Astrocyte (in vitro differentiated cells and primary cell): ENCODE measurements at regions not wholly inside any gene's neighbourhood (a gene's known extent, or its start where the extent isn't known, plus 50 kb on each side); places are given as distances from the start of the nearest gene placed in this dataset.

Source experiments
- DNase-seq: peaks from one replicate; pipeline ENCODE4 v3.0.0-alpha.2; 2010; ENCODE audit warnings: low read depth
- FAIRE-seq: peaks from 2 replicates; lab custom pipeline; 2011; peaks lifted over from hg19 to GRCh38; lab: Jason Lieb, UNC
- H2AFZ ChIP-seq: 2 replicates; pipeline ENCODE4 v1.6.0; 2012; ENCODE audit warnings: low read depth, low read length, inconsistent platforms
- H3K27ac ChIP-seq: 2 replicates; pipeline ENCODE4 v1.5.1; 2011; ENCODE audit warnings: low read depth, low read length, inconsistent platforms
- H3K27me3 ChIP-seq: 2 replicates; pipeline ENCODE4 v1.6.0; 2011; ENCODE audit warnings: low read length, inconsistent platforms; ENCODE audit not compliant: insufficient read depth
- H3K36me3 ChIP-seq: 2 replicates; pipeline ENCODE4 v1.5.1; 2011; ENCODE audit warnings: low read length, inconsistent platforms; ENCODE audit not compliant: insufficient read depth
- H3K4me1 ChIP-seq: 2 replicates; pipeline ENCODE4 v1.5.1; 2011; ENCODE audit warnings: low read length, inconsistent platforms; ENCODE audit not compliant: insufficient read depth
- H3K4me2 ChIP-seq: 2 replicates; pipeline ENCODE4 v1.6.0; 2012; ENCODE audit warnings: low read length, inconsistent platforms
- H3K4me3 ChIP-seq: 2 replicates; pipeline ENCODE4 v1.5.1; 2011; ENCODE audit warnings: low read depth, mild to moderate bottlenecking, low read length, inconsistent platforms; ENCODE audit not compliant: insufficient read depth
- H3K79me2 ChIP-seq: 2 replicates; pipeline ENCODE4 v1.6.0; 2012; ENCODE audit warnings: mild to moderate bottlenecking, low read length, inconsistent platforms; ENCODE audit not compliant: insufficient read depth
- H3K9ac ChIP-seq: 2 replicates; pipeline ENCODE4 v1.6.0; 2012; ENCODE audit warnings: mild to moderate bottlenecking, low read length, inconsistent platforms
- H3K9me3 ChIP-seq: 2 replicates; pipeline ENCODE4 v1.5.1; 2012; ENCODE audit warnings: low read depth, mild to moderate bottlenecking, low read length, inconsistent platforms; ENCODE audit not compliant: insufficient read depth
- H4K20me1 ChIP-seq: 2 replicates; pipeline ENCODE4 v1.6.0; 2012; ENCODE audit warnings: low read length, inconsistent platforms; ENCODE audit not compliant: insufficient read depth
- H3K27ac Mint-ChIP-seq: one replicate; pipeline ENCODE4 v1.8.0; 2021; ENCODE audit warnings: mild to moderate bottlenecking, mixed read lengths; ENCODE audit not compliant: unreplicated experiment
- H3K27me3 Mint-ChIP-seq: one replicate; pipeline ENCODE4 v1.8.0; 2021; ENCODE audit warnings: low read depth, mixed read lengths; ENCODE audit not compliant: unreplicated experiment
- H3K36me3 Mint-ChIP-seq: one replicate; pipeline ENCODE4 v1.8.0; 2021; ENCODE audit warnings: low read depth, mixed read lengths; ENCODE audit not compliant: unreplicated experiment
- H3K4me1 Mint-ChIP-seq: one replicate; pipeline ENCODE4 v1.8.0; 2021; ENCODE audit warnings: low read depth, mixed read lengths; ENCODE audit not compliant: unreplicated experiment
- H3K4me3 Mint-ChIP-seq: one replicate; pipeline ENCODE4 v1.8.0; 2021; ENCODE audit warnings: mild to moderate bottlenecking, moderate library complexity, mixed read lengths; ENCODE audit not compliant: unreplicated experiment
- H3K9me3 Mint-ChIP-seq: one replicate; pipeline ENCODE4 v1.8.0; 2021; ENCODE audit warnings: mild to moderate bottlenecking, mixed read lengths; ENCODE audit not compliant: unreplicated experiment
- CTCF ChIP-seq: IDR thresholded peaks from 2 replicates; pipeline ENCODE4 v1.5.1; 2011; ENCODE audit warnings: low read depth, mild to moderate bottlenecking, inconsistent platforms, low read length, moderate library complexity; ENCODE audit not compliant: insufficient read depth
- EZH2 ChIP-seq: IDR thresholded peaks from 2 replicates; pipeline ENCODE4 v1.6.1; 2012; ENCODE audit warnings: mild to moderate bottlenecking, low read length, inconsistent platforms; ENCODE audit not compliant: insufficient read depth

- Histone ChIP-seq H3K4me1 (no peaks in the 10 kb centered on the region), H4K20me1 (no peaks in the 10 kb centered on the region), H3K79me2 (no peaks in the 10 kb centered on the region), H3K9ac (no peak overlapping the region), H3K27me3 (no peaks in the 10 kb centered on the region), H3K36me3 (no peaks in the 10 kb centered on the region), H2AFZ (no peak overlapping the region), H3K9me3 (no peaks in the 10 kb centered on the region), H3K27ac (no peak overlapping the region), H3K4me3 (no peak overlapping the region), H3K4me2 (no peak overlapping the region)
- Mint-ChIP-seq H3K36me3 (no peaks in the 10 kb centered on the region), H3K4me1 (peaks cover 3% of the 10 kb centered on the region), H3K4me3 (no peak overlapping the region), H3K27ac (no peak overlapping the region), H3K27me3 (peaks cover 3% of the 10 kb centered on the region), H3K9me3 (no peaks in the 10 kb centered on the region)
- DNase-seq (no peak), FAIRE-seq (no peak)
- TF ChIP-seq EZH2 (no peak), CTCF (no peak)
Measured at GRCh38 chr4:57243076-57243475, 132.9 kb upstream of the IGFBP7 start.

GRCh38 chr4:57234252-57234775 lies 124.1 kb upstream of the IGFBP7 start:
- Histone ChIP-seq H3K9me3 (no peaks in the 10 kb centered on the region), H3K4me1 (no peaks in the 10 kb centered on the region), H3K79me2 (no peaks in the 10 kb centered on the region), H3K4me3 (no peak overlapping the region), H2AFZ (no peak overlapping the region), H3K4me2 (no peak overlapping the region), H3K27ac (no peak overlapping the region), H3K36me3 (no peaks in the 10 kb centered on the region), H3K9ac (no peak overlapping the region), H3K27me3 (peaks cover 4% of the 10 kb centered on the region), H4K20me1 (no peaks in the 10 kb centered on the region)
- peaks cover 17% of the 10 kb centered on the region for H3K4me1 Mint-ChIP-seq
- DNase-seq (no peak), FAIRE-seq (no peak)
- no peaks in the 10 kb centered on the region for H3K9me3 Mint-ChIP-seq
- TF ChIP-seq EZH2 (no peak), CTCF (no peak)
- no peaks in the 10 kb centered on the region for H3K36me3 Mint-ChIP-seq
- no peak overlapping the region for H3K4me3 Mint-ChIP-seq
- H3K27ac Mint-ChIP-seq: no peak overlapping the region
- H3K27me3 Mint-ChIP-seq: no peaks in the 10 kb centered on the region

GRCh38 chr4:57233386-57233785 lies 123.2 kb upstream of the IGFBP7 start:
- no peaks in the 10 kb centered on the region for H3K36me3 Mint-ChIP-seq
- Histone ChIP-seq H3K79me2 (no peaks in the 10 kb centered on the region), H3K9ac (no peak overlapping the region), H2AFZ (peak overlapping the region; percentile 15), H3K36me3 (no peaks in the 10 kb centered on the region), H3K4me2 (peak overlapping the region; percentile 48), H3K9me3 (no peaks in the 10 kb centered on the region), H3K27ac (no peak overlapping the region), H3K4me3 (no peak overlapping the region), H3K4me1 (no peaks in the 10 kb centered on the region), H3K27me3 (peaks cover 4% of the 10 kb centered on the region), H4K20me1 (no peaks in the 10 kb centered on the region)
- no peak overlapping the region for H3K27ac Mint-ChIP-seq
- no peak for FAIRE-seq
- DNase-seq: peak; percentile 51
- no peaks in the 10 kb centered on the region for H3K9me3 Mint-ChIP-seq
- no peak overlapping the region for H3K4me3 Mint-ChIP-seq
- H3K4me1 Mint-ChIP-seq: peaks cover 17% of the 10 kb centered on the region
- TF ChIP-seq EZH2 (no peak), CTCF (no peak)
- peaks cover 1% of the 10 kb centered on the region for H3K27me3 Mint-ChIP-seq
